Daoy (cell line): ENCODE measurements at regions not wholly inside any gene's neighbourhood (a gene's known extent, or its start where the extent isn't known, plus 50 kb on each side); places are given as distances from the start of the nearest gene placed in this dataset.

Source experiments
- DNase-seq: peaks from one replicate; pipeline ENCODE4 v3.0.0-alpha.2; 2015; ENCODE audit warnings: low read depth

GRCh38 chr4:8735236-8736089 is 136.2 kb downstream of the HMX1 start:
- no peak for DNase-seq

GRCh38 chr4:8732681-8733243 is 138.9 kb downstream of the HMX1 start:
- DNase-seq: no peak

- DNase-seq: no peak
These were observed 139.5 kb downstream of the CPZ start for GRCh38 chr4:8732092-8732491.

GRCh38 chr4:8731364-8731763 is 138.8 kb downstream of the CPZ start:
- DNase-seq: no peak

- no peak for DNase-seq
These were observed 138.1 kb downstream of the CPZ start for GRCh38 chr4:8730681-8731080.

GRCh38 chr4:8730159-8730558 is 137.6 kb downstream of the CPZ start:
- DNase-seq: no peak

GRCh38 chr4:8729408-8730149 is 137.0 kb downstream of the CPZ start:
- DNase-seq: no peak

GRCh38 chr4:8728536-8729407 is 136.2 kb downstream of the CPZ start:
- DNase-seq: no peak

GRCh38 chr4:8727546-8728510 is 135.3 kb downstream of the CPZ start:
- DNase-seq: no peak

GRCh38 chr4:8727131-8727530 is 134.6 kb downstream of the CPZ start:
- DNase-seq: no peak

- no peak for DNase-seq
These were observed 133.8 kb downstream of the CPZ start for GRCh38 chr4:8726344-8726851.

GRCh38 chr4:8725845-8726244 is 133.3 kb downstream of the CPZ start:
- no peak for DNase-seq

GRCh38 chr4:8725071-8725841 is 132.7 kb downstream of the CPZ start:
- no peak for DNase-seq

- no peak for DNase-seq
These were observed 132.0 kb downstream of the CPZ start for GRCh38 chr4:8724436-8725070.

- DNase-seq: no peak
These were observed 130.8 kb downstream of the CPZ start for GRCh38 chr4:8723222-8723980.

- no peak for DNase-seq
These were observed 130.0 kb downstream of the CPZ start for GRCh38 chr4:8722556-8722955.

- no peak for DNase-seq
These were observed 129.1 kb downstream of the CPZ start for GRCh38 chr4:8721621-8722020.

- DNase-seq: no peak
These were observed 126.9 kb downstream of the CPZ start for GRCh38 chr4:8719421-8719820.
